ENCODE measurements at regions not wholly inside any gene's neighbourhood (a gene's known extent, or its start where the extent isn't known, plus 50 kb on each side); places are given as distances from the start of the nearest gene placed in this dataset.

GRCh38 chr17:36768394-36768793, 167.0 kb downstream of the MRM1 start:
- no peaks in the 10 kb centered on the region for H3K4me1 ChIP-seq (replicated peaks)
- H3K27me3 ChIP-seq (replicated peaks): peaks cover 14% of the 10 kb centered on the region
- no peak for DNase-seq (ENCODE audit: low read depth in 1 of 2, low spot score in 2 of 2)
- no peaks in the 10 kb centered on the region for H3K36me3 ChIP-seq
- no peak overlapping the region for H3K27ac ChIP-seq
- H3K4me3 ChIP-seq: no peak overlapping the region
- H3K9me3 ChIP-seq (replicated peaks): no peaks in the 10 kb centered on the region

- Histone ChIP-seq H3K27me3 (replicated peaks) (peaks cover 16% of the 10 kb centered on the region), H3K4me1 (replicated peaks) (no peaks in the 10 kb centered on the region), H3K4me3 (no peak overlapping the region), H3K27ac (no peak overlapping the region), H3K36me3 (no peaks in the 10 kb centered on the region), H3K9me3 (replicated peaks) (no peaks in the 10 kb centered on the region)
- DNase-seq (ENCODE audit: low read depth in 1 of 2, low spot score in 2 of 2): no peak
These were observed 164.2 kb upstream of the LHX1 start for GRCh38 chr17:36773039-36773438.

- DNase-seq (ENCODE audit: low read depth in 1 of 2, low spot score in 2 of 2): no peak
- peaks cover 11% of the 10 kb centered on the region for H3K27me3 ChIP-seq (replicated peaks)
- no peaks in the 10 kb centered on the region for H3K9me3 ChIP-seq (replicated peaks)
- H3K4me3 ChIP-seq: no peak overlapping the region
- no peak overlapping the region for H3K27ac ChIP-seq
- H3K36me3 ChIP-seq: no peaks in the 10 kb centered on the region
- no peaks in the 10 kb centered on the region for H3K4me1 ChIP-seq (replicated peaks)
These were observed 160.2 kb upstream of the LHX1 start for GRCh38 chr17:36777118-36777517.

DNA sequence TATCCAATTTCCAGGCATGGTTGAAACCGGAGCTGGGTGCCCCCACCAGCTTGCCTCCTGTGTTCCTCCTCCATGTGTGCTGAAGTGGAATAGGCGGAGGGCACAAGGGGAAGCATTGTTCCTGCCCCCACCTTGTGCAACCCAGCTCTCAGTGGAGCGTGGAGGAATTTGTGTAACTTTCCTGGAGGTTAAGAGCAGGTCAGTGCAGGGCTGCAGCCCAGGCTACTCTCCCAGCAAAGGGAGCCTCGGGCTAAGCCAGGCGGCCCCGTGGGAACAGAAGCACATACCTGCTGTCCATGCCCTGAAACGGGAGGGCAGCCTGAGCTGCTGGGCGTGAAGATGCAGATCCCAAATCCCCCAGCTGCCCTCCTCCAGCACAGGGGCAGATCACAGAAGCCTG, 158.8 kb upstream of the LHX1 start:
- Histone ChIP-seq H3K27me3 (replicated peaks) (peaks cover 3% of the 10 kb centered on the region; the same call in 1 of the 2 replicates), H3K36me3 (no peaks in the 10 kb centered on the region), H3K4me3 (no peak overlapping the region), H3K27ac (no peak overlapping the region), H3K4me1 (replicated peaks) (no peaks in the 10 kb centered on the region), H3K9me3 (replicated peaks) (no peaks in the 10 kb centered on the region)
- no peak for DNase-seq (ENCODE audit: low read depth in 1 of 2, low spot score in 2 of 2)

DNA sequence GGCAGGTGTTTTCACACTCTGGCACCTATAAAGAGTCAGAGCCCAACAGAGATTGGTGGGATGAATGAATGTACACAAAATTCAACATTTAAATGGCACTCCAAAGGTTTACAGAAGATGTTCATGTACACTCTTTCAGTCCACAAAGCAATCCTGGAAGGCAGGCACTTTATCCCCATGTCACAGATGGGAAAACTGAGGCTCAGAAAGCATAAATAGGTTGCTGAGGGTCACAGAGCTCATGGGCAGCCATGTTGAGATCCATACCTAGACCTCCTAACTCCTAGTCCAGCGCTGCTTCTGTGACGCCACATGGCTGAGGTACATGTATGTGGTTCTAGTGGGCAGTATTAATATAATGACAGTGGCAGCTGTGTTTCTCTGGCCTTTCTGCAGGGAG, 157.7 kb upstream of the LHX1 start:
- Histone ChIP-seq H3K4me3 (no peak overlapping the region), H3K4me1 (replicated peaks) (no peaks in the 10 kb centered on the region), H3K36me3 (no peaks in the 10 kb centered on the region), H3K27me3 (replicated peaks) (peaks cover 3% of the 10 kb centered on the region; the same call in 1 of the 2 replicates), H3K9me3 (replicated peaks) (no peaks in the 10 kb centered on the region), H3K27ac (no peak overlapping the region)
- no peak for DNase-seq (ENCODE audit: low read depth in 1 of 2, low spot score in 2 of 2)

- no peaks in the 10 kb centered on the region for H3K36me3 ChIP-seq
- no peak overlapping the region for H3K4me3 ChIP-seq
- no peaks in the 10 kb centered on the region for H3K9me3 ChIP-seq (replicated peaks)
- no peaks in the 10 kb centered on the region for H3K4me1 ChIP-seq (replicated peaks)
- no peak overlapping the region for H3K27ac ChIP-seq
- H3K27me3 ChIP-seq (replicated peaks): no peaks in the 10 kb centered on the region
- DNase-seq (ENCODE audit: low read depth in 1 of 2, low spot score in 2 of 2): no peak
These were observed 152.6 kb upstream of the LHX1 start for GRCh38 chr17:36784633-36785032.

GRCh38 chr17:36786867-36787266, 150.4 kb upstream of the LHX1 start:
- no peak overlapping the region for H3K27ac ChIP-seq

GRCh38 chr17:36791150-36791941, 145.9 kb upstream of the LHX1 start:
- no peak overlapping the region for H3K27ac ChIP-seq
- H3K4me1 ChIP-seq (replicated peaks): no peaks in the 10 kb centered on the region
- H3K27me3 ChIP-seq (replicated peaks): peaks cover 5% of the 10 kb centered on the region; the same call in 1 of the 2 replicates
- H3K36me3 ChIP-seq: no peaks in the 10 kb centered on the region
- no peak overlapping the region for H3K4me3 ChIP-seq
- no peak for DNase-seq (ENCODE audit: low read depth in 1 of 2, low spot score in 2 of 2)
- H3K9me3 ChIP-seq (replicated peaks): no peaks in the 10 kb centered on the region

More at GRCh38 chr17:36786867-36787266, 150.4 kb upstream of the LHX1 start:
- Histone ChIP-seq H3K4me1 (replicated peaks) (no peaks in the 10 kb centered on the region), H3K27me3 (replicated peaks) (no peaks in the 10 kb centered on the region; the same call in 1 of the 2 replicates), H3K4me3 (no peak overlapping the region), H3K9me3 (replicated peaks) (no peaks in the 10 kb centered on the region), H3K36me3 (no peaks in the 10 kb centered on the region)
- DNase-seq (ENCODE audit: low read depth in 1 of 2, low spot score in 2 of 2): no peak

DNA sequence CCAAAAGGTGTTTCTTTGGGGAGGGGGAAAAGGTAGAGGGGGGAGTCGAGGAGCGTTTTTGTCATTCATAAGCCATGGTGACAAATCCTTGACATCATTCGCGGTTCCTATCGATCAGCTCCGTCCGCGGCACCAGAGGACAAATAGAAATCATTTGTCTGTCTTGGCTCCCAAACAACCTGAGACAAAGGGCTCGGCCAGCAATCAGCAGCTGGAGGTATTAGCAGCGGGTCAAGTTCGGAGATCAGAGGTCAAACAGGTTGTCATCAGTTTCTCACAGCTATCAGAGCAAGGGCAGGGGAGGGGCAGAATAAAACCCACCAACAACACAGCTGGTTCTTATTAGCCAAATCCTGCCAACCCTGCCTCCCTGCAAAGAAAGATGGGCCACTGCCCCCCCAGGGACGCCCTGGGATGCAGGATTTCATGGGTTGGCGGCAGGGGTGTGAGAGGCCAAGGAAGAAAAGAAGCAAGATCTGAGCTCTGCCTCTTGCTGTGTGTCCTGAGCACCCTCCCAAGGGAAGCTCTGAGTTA, 145.3 kb upstream of the LHX1 start:
- Histone ChIP-seq H3K9me3 (replicated peaks) (no peaks in the 10 kb centered on the region), H3K4me3 (no peak overlapping the region), H3K27me3 (replicated peaks) (peaks cover 5% of the 10 kb centered on the region; the same call in 1 of the 2 replicates), H3K4me1 (replicated peaks) (no peaks in the 10 kb centered on the region), H3K27ac (no peak overlapping the region), H3K36me3 (no peaks in the 10 kb centered on the region)
- DNase-seq (ENCODE audit: low read depth in 1 of 2, low spot score in 2 of 2): no peak

DNA sequence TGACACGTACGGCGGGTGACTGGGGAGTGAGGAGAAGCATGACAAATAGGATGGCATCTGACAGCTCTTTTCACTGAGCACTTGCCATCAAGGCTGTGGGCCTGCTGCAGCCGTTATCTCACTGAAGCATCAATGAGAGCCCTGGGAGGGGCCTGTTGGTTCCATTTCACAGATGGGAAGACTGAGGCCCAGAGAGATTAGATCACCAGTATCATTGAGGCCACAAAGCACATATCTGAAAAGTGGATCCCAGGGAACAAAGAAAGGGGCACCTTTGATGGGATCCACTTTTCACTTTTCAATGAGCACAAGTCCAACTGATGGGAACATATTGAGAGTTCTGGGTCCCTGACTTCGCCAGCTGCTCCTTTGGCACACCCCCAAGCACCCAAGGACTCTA, 144.4 kb upstream of the LHX1 start:
- Histone ChIP-seq H3K36me3 (no peaks in the 10 kb centered on the region), H3K27ac (no peak overlapping the region), H3K4me1 (replicated peaks) (no peaks in the 10 kb centered on the region), H3K4me3 (no peak overlapping the region), H3K9me3 (replicated peaks) (no peaks in the 10 kb centered on the region), H3K27me3 (replicated peaks) (peaks cover 5% of the 10 kb centered on the region; the same call in 1 of the 2 replicates)
- DNase-seq (ENCODE audit: low read depth in 1 of 2, low spot score in 2 of 2): no peak

DNA sequence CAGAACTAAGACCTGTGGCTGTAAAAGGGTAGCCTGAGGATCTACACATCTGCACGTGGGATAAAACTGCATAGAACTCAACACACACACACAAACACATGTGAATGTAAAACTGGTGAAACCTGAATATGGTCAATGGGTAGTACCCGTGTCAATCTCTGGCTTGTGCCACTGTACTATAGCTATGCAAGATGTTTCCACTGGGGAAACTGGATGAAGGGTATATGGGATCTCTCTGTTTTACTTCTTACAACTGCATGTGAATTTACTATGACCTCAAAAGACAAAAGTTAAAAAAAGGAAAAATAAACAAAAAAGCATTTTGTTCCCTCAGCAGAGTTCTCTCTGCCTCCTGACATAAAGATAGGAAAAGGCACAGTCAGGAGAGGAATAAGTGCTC, 143.3 kb upstream of the LHX1 start:
- H3K27me3 ChIP-seq (replicated peaks): peaks cover 5% of the 10 kb centered on the region; the same call in 1 of the 2 replicates
- no peak for DNase-seq (ENCODE audit: low read depth in 1 of 2, low spot score in 2 of 2)
- H3K4me1 ChIP-seq (replicated peaks): no peaks in the 10 kb centered on the region
- H3K9me3 ChIP-seq (replicated peaks): no peaks in the 10 kb centered on the region
- no peak overlapping the region for H3K27ac ChIP-seq
- H3K36me3 ChIP-seq: no peaks in the 10 kb centered on the region
- H3K4me3 ChIP-seq: no peak overlapping the region

DNA sequence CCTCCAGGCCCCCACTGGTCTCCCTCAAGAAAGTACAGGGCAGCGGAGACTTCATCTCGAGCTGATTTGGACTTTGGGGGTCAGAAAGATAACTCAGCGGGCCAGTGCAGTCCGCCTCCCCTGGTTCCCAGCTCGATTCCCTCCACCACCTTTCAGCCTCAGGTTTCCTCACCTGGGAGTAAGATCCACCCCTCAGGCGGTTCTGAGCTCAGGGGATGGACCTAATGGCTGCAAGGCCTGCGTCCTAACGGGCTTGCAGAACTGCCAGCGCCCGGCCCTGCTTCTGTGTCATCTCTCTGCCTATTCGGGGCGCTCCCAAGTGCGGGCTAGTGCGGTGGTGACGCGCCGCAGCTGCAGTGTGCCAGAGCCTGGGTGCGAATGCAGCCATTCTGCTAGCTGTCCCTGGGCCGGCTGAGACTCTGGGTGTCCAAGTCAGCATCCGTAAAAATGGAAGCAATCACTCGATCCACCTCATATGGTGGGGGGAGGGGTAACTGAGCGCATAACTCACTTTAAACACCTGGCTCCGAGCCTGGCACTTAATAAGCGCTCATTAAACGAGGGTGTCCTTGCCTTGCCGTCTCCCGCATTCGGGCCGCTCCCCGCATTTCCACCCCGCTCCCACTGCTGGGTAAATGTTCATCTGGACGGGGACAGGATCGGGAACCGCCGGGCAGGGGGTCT, 129.6 kb upstream of the LHX1 start:
- Histone ChIP-seq H3K27ac (no peak overlapping the region), H3K9me3 (replicated peaks) (no peaks in the 10 kb centered on the region), H3K36me3 (no peaks in the 10 kb centered on the region; the same call in 1 of the 2 replicates), H3K4me1 (replicated peaks) (peaks cover 4% of the 10 kb centered on the region; the same call in 1 of the 2 replicates), H3K27me3 (replicated peaks) (peaks cover 65% of the 10 kb centered on the region), H3K4me3 (no peak overlapping the region)
- no peak for DNase-seq (ENCODE audit: low read depth in 1 of 2, low spot score in 2 of 2)

DNA sequence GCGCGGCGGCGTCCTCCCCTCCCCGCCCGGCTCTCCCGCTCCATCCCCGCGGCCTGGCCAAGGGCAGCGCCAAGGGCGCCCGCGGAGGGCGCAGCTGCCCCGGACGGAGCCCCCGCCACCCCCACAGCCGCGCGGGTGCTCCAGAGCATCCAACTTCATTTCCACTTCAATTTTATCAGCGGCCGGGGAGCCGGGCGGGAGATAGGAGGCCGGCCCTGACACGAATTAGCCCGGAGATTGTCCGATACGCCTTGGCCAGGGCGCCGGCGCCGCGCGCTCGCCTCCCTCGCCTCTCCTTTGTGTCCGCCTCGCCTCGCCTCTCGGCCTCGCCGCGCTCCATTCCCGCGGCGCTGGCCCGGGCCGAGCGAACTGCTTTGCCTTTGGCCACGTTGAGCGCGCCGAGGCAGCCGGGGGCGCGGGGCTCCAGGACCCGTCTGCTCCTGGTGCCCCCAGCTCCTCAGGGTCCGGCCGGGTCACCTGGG, 129.1 kb upstream of the LHX1 start:
- H3K4me3 ChIP-seq: no peak overlapping the region
- H3K9me3 ChIP-seq (replicated peaks): no peaks in the 10 kb centered on the region
- no peaks in the 10 kb centered on the region; the same call in 1 of the 2 replicates for H3K36me3 ChIP-seq
- DNase-seq (ENCODE audit: low read depth in 1 of 2, low spot score in 2 of 2): no peak
- peaks cover 4% of the 10 kb centered on the region; the same call in 1 of the 2 replicates for H3K4me1 ChIP-seq (replicated peaks)
- no peak overlapping the region for H3K27ac ChIP-seq
- peaks cover 65% of the 10 kb centered on the region for H3K27me3 ChIP-seq (replicated peaks)

GRCh38 chr17:36812762-36813161, 124.5 kb upstream of the LHX1 start:
- Histone ChIP-seq H3K36me3 (no peaks in the 10 kb centered on the region), H3K4me1 (replicated peaks) (peaks cover 4% of the 10 kb centered on the region; the same call in 1 of the 2 replicates), H3K9me3 (replicated peaks) (no peaks in the 10 kb centered on the region), H3K27me3 (replicated peaks) (peaks cover 47% of the 10 kb centered on the region), H3K4me3 (no peak overlapping the region), H3K27ac (no peak overlapping the region)
- DNase-seq (ENCODE audit: low read depth in 1 of 2, low spot score in 2 of 2): no peak

Data from SJSA1 (cell line).